CD4-positive, alpha-beta memory T cell (primary cell): ENCODE measurements at regions not wholly inside any gene's neighbourhood (a gene's known extent, or its start where the extent isn't known, plus 50 kb on each side); places are given as distances from the start of the nearest gene placed in this dataset.

Source experiments
- CTCF ChIA-PET: fragments of 350-600 bp; sonication (Branson Sonifier 250); formaldehyde crosslinking; loops from one replicate; lab custom pipeline; 2021; ENCODE audit warnings: inconsistent platforms; ENCODE audit not compliant: partially characterized antibody; lab: Charles Lee
- POLR2A ChIA-PET: fragments of 350-600 bp; sonication (Branson Sonifier 250); formaldehyde crosslinking; loops from one replicate; lab custom pipeline; 2021; ENCODE audit not compliant: partially characterized antibody; lab: Charles Lee
- DNase-seq, 5 donors: peaks; one replicate each; pipeline versions ENCODE4 v3.0.0 to v3.0.0-alpha.2; 2020 to 2022; ENCODE audit warnings: mixed read lengths in 1 of 5
- H3K27ac ChIP-seq: one replicate; pipeline ENCODE4 v1.7.0; 2013; ENCODE audit warnings: low read depth, low read length
- H3K27me3 ChIP-seq: 2 replicates; pipeline ENCODE4 v1.7.0; 2013; ENCODE audit warnings: mild to moderate bottlenecking, low read length, moderate library complexity; ENCODE audit not compliant: insufficient read depth
- H3K36me3 ChIP-seq: 2 replicates; pipeline ENCODE4 v1.7.0; 2013; ENCODE audit warnings: mild to moderate bottlenecking, low read length, moderate library complexity; ENCODE audit not compliant: insufficient read depth
- H3K4me1 ChIP-seq: 2 replicates; pipeline ENCODE4 v1.7.0; 2013; ENCODE audit warnings: mild to moderate bottlenecking, low read length, moderate library complexity; ENCODE audit not compliant: insufficient read depth
- H3K4me3 ChIP-seq, 2 donors: one replicate each; pipeline ENCODE4 v1.7.0; 2013; ENCODE audit warnings: low read length in 2 of 2, mild to moderate bottlenecking in 1 of 2
- H3K9me3 ChIP-seq, 2 donors: one replicate each; pipeline ENCODE4 v1.7.0; 2013; ENCODE audit warnings: low read length in 2 of 2, control low read depth in 1 of 2; ENCODE audit not compliant: control insufficient read depth in 1 of 2
- H3K27ac Mint-ChIP-seq, 7 donors: one replicate each; pipeline ENCODE4 v1.8.0; 2020 to 2021; ENCODE audit warnings: mixed read lengths in 7 of 7, mild to moderate bottlenecking in 6 of 7, inconsistent platforms in 3 of 7, moderate library complexity in 3 of 7
- H3K27me3 Mint-ChIP-seq, 2 donors: one replicate each; pipeline ENCODE4 v1.8.0; 2020 to 2021; ENCODE audit warnings: mixed read lengths in 2 of 2
- H3K36me3 Mint-ChIP-seq, 2 donors: one replicate each; pipeline ENCODE4 v1.8.0; 2020 to 2021; ENCODE audit warnings: mixed read lengths in 2 of 2, inconsistent platforms in 1 of 2, mild to moderate bottlenecking in 1 of 2
- H3K4me1 Mint-ChIP-seq, 4 donors: one replicate each; pipeline ENCODE4 v1.8.0; 2020 to 2021; ENCODE audit warnings: mixed read lengths in 4 of 4, mild to moderate bottlenecking in 1 of 4
- H3K4me3 Mint-ChIP-seq, 8 donors: one replicate each; pipeline ENCODE4 v1.8.0; 2020 to 2021; ENCODE audit warnings: mixed read lengths in 8 of 8, mild to moderate bottlenecking in 7 of 8, moderate library complexity in 6 of 8, inconsistent platforms in 3 of 8
- H3K9me3 Mint-ChIP-seq, 8 donors: one replicate each; pipeline ENCODE4 v1.8.0; 2020 to 2021; ENCODE audit warnings: mixed read lengths in 8 of 8, mild to moderate bottlenecking in 5 of 8, inconsistent platforms in 3 of 8, moderate library complexity in 1 of 8
- intact Hi-C: fragments of 100-400 bp; cut with micrococcal nuclease; formaldehyde crosslinking; loops from one replicate; pipeline ENCODE4 v1.15.1; 2023

GRCh38 chr15:36230776-36231175 is 348.6 kb upstream of the CDIN1 start:
- no peak overlapping the region for H3K4me3 ChIP-seq
- CTCF ChIA-PET: no interaction called here
- H3K27me3 ChIP-seq: no peaks in the 10 kb centered on the region
- POLR2A ChIA-PET: no interaction called here
- Mint-ChIP-seq H3K4me3 (no peak overlapping the region), H3K9me3 (peaks cover 0 to 6% (median 2%) of the 10 kb centered on the region in 8 donors), H3K27me3 (peaks cover 0 to 4% of the 10 kb centered on the region in 2 donors), H3K36me3 (no peaks in the 10 kb centered on the region), H3K4me1 (no peaks in the 10 kb centered on the region), H3K27ac (no peak overlapping the region)
- DNase-seq: no peak
- intact Hi-C loops: no loop called here
- no peaks in the 10 kb centered on the region for H3K36me3 ChIP-seq
- no peaks in the 10 kb centered on the region for H3K9me3 ChIP-seq
- H3K27ac ChIP-seq: no peak overlapping the region
- H3K4me1 ChIP-seq: no peaks in the 10 kb centered on the region

- Mint-ChIP-seq H3K27me3 (peaks cover 0 to 3% of the 10 kb centered on the region in 2 donors), H3K4me3 (no peak overlapping the region), H3K36me3 (no peaks in the 10 kb centered on the region), H3K27ac (no peak overlapping the region), H3K9me3 (peaks cover 0 to 4% (median under 1%) of the 10 kb centered on the region in 8 donors), H3K4me1 (no peaks in the 10 kb centered on the region)
- Histone ChIP-seq H3K27me3 (no peaks in the 10 kb centered on the region), H3K27ac (no peak overlapping the region), H3K9me3 (no peaks in the 10 kb centered on the region), H3K4me3 (no peak overlapping the region), H3K4me1 (no peaks in the 10 kb centered on the region), H3K36me3 (no peaks in the 10 kb centered on the region)
- no peak for DNase-seq
- CTCF ChIA-PET: no interaction called here
- POLR2A ChIA-PET: no interaction called here
- intact Hi-C loops: no loop called here
Measured at GRCh38 chr15:36232491-36232890, 346.9 kb upstream of the CDIN1 start.

DNA sequence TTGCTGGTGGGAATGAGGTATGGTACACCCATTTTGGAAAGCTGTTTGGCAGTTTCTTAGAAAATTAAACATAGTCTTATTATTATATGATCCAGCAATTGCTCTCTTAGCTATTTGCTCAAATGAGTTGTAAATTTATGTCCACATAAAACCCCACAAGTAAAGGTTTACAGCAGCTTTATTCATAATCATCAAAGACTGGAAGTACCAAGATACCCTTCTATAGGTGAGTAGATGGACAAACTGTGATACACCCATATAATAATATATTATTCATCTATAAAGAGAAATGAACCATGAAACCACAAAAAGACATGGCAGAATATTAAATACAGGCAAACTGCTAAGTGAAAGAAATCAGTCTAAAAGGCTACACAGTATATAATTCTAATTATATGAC is 344.7 kb upstream of the CDIN1 start:
- Mint-ChIP-seq H3K27ac (no peak overlapping the region), H3K9me3 (peaks cover 0 to 4% (median under 1%) of the 10 kb centered on the region in 8 donors), H3K36me3 (no peaks in the 10 kb centered on the region), H3K4me3 (no peak overlapping the region), H3K4me1 (no peaks in the 10 kb centered on the region), H3K27me3 (peaks cover 0 to 3% of the 10 kb centered on the region in 2 donors)
- Histone ChIP-seq H3K27me3 (no peaks in the 10 kb centered on the region), H3K27ac (no peak overlapping the region), H3K9me3 (no peaks in the 10 kb centered on the region), H3K36me3 (no peaks in the 10 kb centered on the region), H3K4me3 (no peak overlapping the region), H3K4me1 (no peaks in the 10 kb centered on the region)
- no peak for DNase-seq
- intact Hi-C loops: no loop called here
- CTCF ChIA-PET: no interaction called here
- POLR2A ChIA-PET: no interaction called here

GRCh38 chr15:36235173-36235572 is 344.3 kb upstream of the CDIN1 start:
- Mint-ChIP-seq H3K27ac (no peak overlapping the region), H3K4me3 (no peak overlapping the region), H3K9me3 (peaks cover 0 to 4% (median under 1%) of the 10 kb centered on the region in 8 donors), H3K36me3 (no peaks in the 10 kb centered on the region), H3K4me1 (no peaks in the 10 kb centered on the region), H3K27me3 (peaks cover 0 to 3% of the 10 kb centered on the region in 2 donors)
- Histone ChIP-seq H3K36me3 (no peaks in the 10 kb centered on the region), H3K4me3 (no peak overlapping the region), H3K9me3 (no peaks in the 10 kb centered on the region), H3K27ac (no peak overlapping the region), H3K4me1 (no peaks in the 10 kb centered on the region), H3K27me3 (no peaks in the 10 kb centered on the region)
- intact Hi-C loops: no loop called here
- ChIA-PET CTCF (no interaction called here), POLR2A (no interaction called here)
- DNase-seq: no peak

DNA sequence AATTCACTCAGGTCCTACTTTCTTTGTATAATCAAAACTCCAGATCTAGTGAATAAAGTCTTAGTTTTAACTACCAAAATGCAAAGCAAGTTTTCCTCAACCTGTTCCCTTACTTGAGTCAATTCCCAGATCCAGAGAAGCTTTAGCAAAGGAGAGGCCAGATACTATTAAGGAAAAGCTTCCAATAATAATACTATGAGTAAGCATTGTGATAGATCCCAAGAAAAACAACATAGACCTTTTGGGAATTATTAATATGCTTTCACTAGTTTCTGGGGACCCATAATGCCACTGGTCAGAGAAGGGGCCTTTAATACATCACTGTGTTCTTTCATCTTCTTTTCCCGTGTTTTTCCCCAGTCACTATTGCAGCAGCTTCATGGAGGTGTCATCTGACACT is 339.9 kb upstream of the CDIN1 start:
- H3K4me1 Mint-ChIP-seq: no peaks in the 10 kb centered on the region
- no peaks in the 10 kb centered on the region for H3K27me3 ChIP-seq
- H3K4me3 Mint-ChIP-seq: no peak overlapping the region
- H3K4me1 ChIP-seq: no peaks in the 10 kb centered on the region
- CTCF ChIA-PET: no interaction called here
- H3K9me3 Mint-ChIP-seq: peaks cover 2 to 12% (median 6%) of the 10 kb centered on the region in 8 donors
- no peak for DNase-seq
- H3K36me3 Mint-ChIP-seq: no peaks in the 10 kb centered on the region
- no peaks in the 10 kb centered on the region for H3K27me3 Mint-ChIP-seq
- POLR2A ChIA-PET: no interaction called here
- H3K9me3 ChIP-seq: no peaks in the 10 kb centered on the region
- no peak overlapping the region for H3K27ac Mint-ChIP-seq
- no peak overlapping the region for H3K4me3 ChIP-seq
- H3K27ac ChIP-seq: no peak overlapping the region
- intact Hi-C loops: no loop called here
- no peaks in the 10 kb centered on the region for H3K36me3 ChIP-seq

DNA sequence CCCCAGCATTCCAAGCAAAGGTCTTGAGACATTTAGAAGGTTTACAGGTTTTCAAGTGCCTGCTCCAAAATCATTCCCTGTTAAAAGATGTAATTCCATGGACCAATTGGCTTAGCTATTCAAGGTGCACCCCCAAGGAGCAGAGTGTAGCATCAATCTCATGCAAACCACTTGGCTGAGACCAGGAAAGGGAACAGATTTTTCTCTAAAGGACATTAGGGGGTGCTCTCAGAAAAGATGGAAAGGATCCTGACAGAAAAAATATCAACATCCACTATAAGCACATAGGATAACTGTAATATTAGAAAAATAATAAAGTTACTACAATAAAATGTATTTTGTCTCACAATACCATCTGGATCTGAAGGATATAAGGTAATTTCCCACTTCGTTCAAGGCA is 328.0 kb upstream of the CDIN1 start:
- no peak overlapping the region for H3K27ac Mint-ChIP-seq
- POLR2A ChIA-PET: no interaction called here
- peaks cover 0 to 8% (median 1%) of the 10 kb centered on the region in 8 donors for H3K9me3 Mint-ChIP-seq
- Histone ChIP-seq H3K4me1 (no peaks in the 10 kb centered on the region), H3K9me3 (no peaks in the 10 kb centered on the region), H3K27ac (no peak overlapping the region), H3K27me3 (no peaks in the 10 kb centered on the region), H3K36me3 (no peaks in the 10 kb centered on the region), H3K4me3 (no peak overlapping the region)
- no peaks in the 10 kb centered on the region for H3K27me3 Mint-ChIP-seq
- no peaks in the 10 kb centered on the region for H3K36me3 Mint-ChIP-seq
- H3K4me3 Mint-ChIP-seq: no peak overlapping the region
- CTCF ChIA-PET: no interaction called here
- intact Hi-C loops: no loop called here
- H3K4me1 Mint-ChIP-seq: no peaks in the 10 kb centered on the region
- DNase-seq: no peak

DNA sequence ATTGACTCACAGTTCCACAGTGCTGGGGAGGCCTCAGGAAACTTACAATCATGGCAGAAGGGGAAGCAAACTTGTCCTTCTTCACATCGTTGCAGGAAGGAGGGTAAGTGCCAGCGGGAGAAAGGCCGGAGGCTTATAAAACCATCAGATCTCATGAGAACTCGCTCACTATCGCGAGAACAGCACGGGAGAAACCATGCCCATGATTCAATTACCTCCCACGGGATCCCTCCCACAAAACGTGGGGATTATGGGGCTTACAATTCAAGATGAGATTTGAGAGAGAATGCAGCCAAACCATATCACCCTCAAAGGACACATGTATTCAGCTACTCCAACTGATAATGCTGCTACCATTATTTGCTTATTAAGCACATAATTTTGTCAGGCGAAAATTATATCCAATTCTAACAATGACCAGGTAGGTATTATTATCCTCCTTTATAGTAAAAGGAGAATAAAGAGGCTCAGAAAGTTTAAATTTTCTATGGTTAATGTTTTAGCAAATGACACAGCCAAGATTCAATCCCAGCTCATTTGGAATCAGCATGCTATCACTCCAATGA is 327.2 kb upstream of the CDIN1 start:
- Histone ChIP-seq H3K4me1 (no peaks in the 10 kb centered on the region), H3K27me3 (no peaks in the 10 kb centered on the region), H3K4me3 (no peak overlapping the region), H3K27ac (no peak overlapping the region), H3K9me3 (no peaks in the 10 kb centered on the region), H3K36me3 (no peaks in the 10 kb centered on the region)
- Mint-ChIP-seq H3K36me3 (no peaks in the 10 kb centered on the region), H3K27me3 (no peaks in the 10 kb centered on the region), H3K4me1 (no peaks in the 10 kb centered on the region), H3K4me3 (no peak overlapping the region), H3K9me3 (peaks cover 0 to 9% (median 3%) of the 10 kb centered on the region in 8 donors), H3K27ac (no peak overlapping the region)
- ChIA-PET POLR2A (no interaction called here), CTCF (no interaction called here)
- intact Hi-C loops: no loop called here
- no peak for DNase-seq

- no peak overlapping the region for H3K4me3 ChIP-seq
Measured at GRCh38 chr15:36254426-36254825, 325.0 kb upstream of the CDIN1 start.

More at GRCh38 chr15:36254426-36254825, 325.0 kb upstream of the CDIN1 start:
- no peak overlapping the region for H3K27ac Mint-ChIP-seq
- no peak overlapping the region for H3K4me3 Mint-ChIP-seq
- H3K27me3 ChIP-seq: no peaks in the 10 kb centered on the region
- no peaks in the 10 kb centered on the region for H3K9me3 ChIP-seq
- no peaks in the 10 kb centered on the region for H3K4me1 ChIP-seq
- no peak overlapping the region for H3K27ac ChIP-seq
- H3K27me3 Mint-ChIP-seq: no peaks in the 10 kb centered on the region
- no peaks in the 10 kb centered on the region for H3K4me1 Mint-ChIP-seq
- H3K36me3 Mint-ChIP-seq: no peaks in the 10 kb centered on the region
- H3K36me3 ChIP-seq: no peaks in the 10 kb centered on the region
- ChIA-PET POLR2A (no interaction called here), CTCF (no interaction called here)
- peaks cover 0 to 14% (median under 1%) of the 10 kb centered on the region in 8 donors for H3K9me3 Mint-ChIP-seq
- intact Hi-C loops: no loop called here
- no peak for DNase-seq
